ENCODE measurements at regions not wholly inside any gene's neighbourhood (a gene's known extent, or its start where the extent isn't known, plus 50 kb on each side); places are given as distances from the start of the nearest gene placed in this dataset.

GRCh38 chr15:93881310-93881709, 350.1 kb upstream of the MCTP2 start:
- DNase-seq: no peak
- intact Hi-C loops (cut with DNase I; ENCODE audit: low total_unique reads): no loop called here
- H3K4me3 ChIP-seq: no peak overlapping the region
- no peaks in the 10 kb centered on the region for H3K9me3 ChIP-seq
- H3K27me3 ChIP-seq: no peaks in the 10 kb centered on the region
- TF ChIP-seq CTCF (IDR thresholded peaks at IDR 0.05) (no peak), POLR2A (IDR thresholded peaks at IDR 0.05) (no peak)
- no peaks in the 10 kb centered on the region for H3K36me3 ChIP-seq
- H3K27ac ChIP-seq: no peak overlapping the region
- H3K4me1 ChIP-seq: no peaks in the 10 kb centered on the region

- DNase-seq: no peak
- H3K4me1 ChIP-seq: no peaks in the 10 kb centered on the region
- no peaks in the 10 kb centered on the region for H3K27me3 ChIP-seq
- intact Hi-C loops (cut with DNase I; ENCODE audit: low total_unique reads): no loop called here
- H3K36me3 ChIP-seq: no peaks in the 10 kb centered on the region
- H3K9me3 ChIP-seq: no peaks in the 10 kb centered on the region
- H3K27ac ChIP-seq: no peak overlapping the region
- TF ChIP-seq CTCF (IDR thresholded peaks at IDR 0.05) (no peak), POLR2A (IDR thresholded peaks at IDR 0.05) (no peak)
- no peak overlapping the region for H3K4me3 ChIP-seq
These were observed 351.0 kb upstream of the MCTP2 start for GRCh38 chr15:93880358-93880757.

- Histone ChIP-seq H3K9me3 (no peaks in the 10 kb centered on the region), H3K27me3 (no peaks in the 10 kb centered on the region), H3K27ac (no peak overlapping the region), H3K4me1 (no peaks in the 10 kb centered on the region), H3K4me3 (no peak overlapping the region), H3K36me3 (no peaks in the 10 kb centered on the region)
- no peak for TF ChIP-seq CTCF (IDR thresholded peaks at IDR 0.05)
- TF ChIP-seq POLR2A (IDR thresholded peaks at IDR 0.05): no peak
- intact Hi-C loops (cut with DNase I; ENCODE audit: low total_unique reads): no loop called here
- DNase-seq: no peak
These were observed 360.8 kb upstream of the MCTP2 start for GRCh38 chr15:93870583-93870982.

- no peak for TF ChIP-seq CTCF (IDR thresholded peaks at IDR 0.05)
- TF ChIP-seq POLR2A (IDR thresholded peaks at IDR 0.05): no peak
- intact Hi-C loops (cut with DNase I; ENCODE audit: low total_unique reads): no loop called here
These were observed 364.4 kb upstream of the MCTP2 start for GRCh38 chr15:93866948-93867347.

GRCh38 chr15:93866476-93866875, 364.9 kb upstream of the MCTP2 start:
- Histone ChIP-seq H3K27me3 (no peaks in the 10 kb centered on the region), H3K36me3 (no peaks in the 10 kb centered on the region), H3K4me3 (no peak overlapping the region), H3K4me1 (no peaks in the 10 kb centered on the region), H3K9me3 (no peaks in the 10 kb centered on the region), H3K27ac (peak overlapping the region in 1 of 2 donors; percentile 39)
- intact Hi-C loops (cut with DNase I; ENCODE audit: low total_unique reads): no loop called here
- DNase-seq: no peak
- TF ChIP-seq POLR2A (IDR thresholded peaks at IDR 0.05): no peak
- TF ChIP-seq CTCF (IDR thresholded peaks at IDR 0.05): no peak

More at GRCh38 chr15:93866948-93867347, 364.4 kb upstream of the MCTP2 start:
- Histone ChIP-seq H3K4me3 (no peak overlapping the region), H3K9me3 (no peaks in the 10 kb centered on the region), H3K27me3 (no peaks in the 10 kb centered on the region), H3K4me1 (no peaks in the 10 kb centered on the region), H3K36me3 (no peaks in the 10 kb centered on the region), H3K27ac (peak overlapping the region in 1 of 2 donors; percentile 39)
- DNase-seq: no peak

Measured in uterus (tissue), 3 donors.